NCI-H345 (cell line): ENCODE measurements at regions not wholly inside any gene's neighbourhood (a gene's known extent, or its start where the extent isn't known, plus 50 kb on each side); places are given as distances from the start of the nearest gene placed in this dataset.
A peak's percentile ranks its signal among the peaks of the same experiment; 100 is the strongest.

ENCODE experiments used
- DNase-seq: peaks from one replicate; lab custom pipeline; 2025; lab: John Stamatoyannopoulos, UW

GRCh38 chr5:6166698-6167394 is 211.5 kb downstream of the MED10 start:
- DNase-seq, result no peak

GRCh38 chr5:6163913-6164312 is 214.4 kb downstream of the MED10 start:
- no peak for DNase-seq

DNA sequence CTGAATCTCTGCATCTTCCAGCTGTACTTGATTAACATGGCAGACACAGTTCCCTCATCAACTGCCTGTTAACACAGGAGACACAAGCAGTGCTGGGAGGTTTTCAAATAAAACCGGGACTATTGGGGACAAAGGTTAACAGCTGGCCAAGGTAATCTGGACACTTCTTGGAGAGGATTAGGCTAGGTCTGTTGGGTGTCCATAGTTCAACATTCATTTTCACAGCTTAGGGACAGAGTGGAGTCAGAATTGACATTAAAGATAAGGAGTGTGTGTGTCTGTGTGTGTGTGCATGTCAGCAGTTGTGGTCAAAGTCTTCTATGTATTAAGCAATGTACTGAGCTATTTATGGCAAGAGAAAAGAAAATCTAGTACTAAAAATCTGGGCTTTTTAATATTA is 216.2 kb downstream of the MED10 start:
- DNase-seq, result no peak

DNA sequence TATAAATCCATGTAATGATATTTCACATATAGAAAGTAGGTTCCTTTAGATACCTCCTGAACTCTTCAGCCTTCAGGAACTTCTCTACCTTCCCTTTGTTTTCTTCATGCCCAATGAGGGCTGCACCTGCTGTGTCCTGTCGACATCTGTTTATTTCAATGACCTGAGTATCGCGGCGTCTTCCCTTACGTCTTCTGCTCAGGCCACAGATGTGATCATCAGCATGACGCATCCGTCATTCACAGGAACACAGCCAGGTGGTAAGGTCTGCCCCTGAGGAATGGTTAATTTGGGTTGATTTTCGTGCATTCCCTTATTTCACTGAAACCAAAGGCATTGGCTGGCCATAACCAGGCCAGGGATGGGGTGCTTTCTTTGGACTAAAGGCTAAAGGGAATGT is 217.1 kb downstream of the MED10 start:
- no peak for DNase-seq

GRCh38 chr5:6159832-6160430 is 218.4 kb downstream of the MED10 start:
- peak; percentile 37 for DNase-seq

DNA sequence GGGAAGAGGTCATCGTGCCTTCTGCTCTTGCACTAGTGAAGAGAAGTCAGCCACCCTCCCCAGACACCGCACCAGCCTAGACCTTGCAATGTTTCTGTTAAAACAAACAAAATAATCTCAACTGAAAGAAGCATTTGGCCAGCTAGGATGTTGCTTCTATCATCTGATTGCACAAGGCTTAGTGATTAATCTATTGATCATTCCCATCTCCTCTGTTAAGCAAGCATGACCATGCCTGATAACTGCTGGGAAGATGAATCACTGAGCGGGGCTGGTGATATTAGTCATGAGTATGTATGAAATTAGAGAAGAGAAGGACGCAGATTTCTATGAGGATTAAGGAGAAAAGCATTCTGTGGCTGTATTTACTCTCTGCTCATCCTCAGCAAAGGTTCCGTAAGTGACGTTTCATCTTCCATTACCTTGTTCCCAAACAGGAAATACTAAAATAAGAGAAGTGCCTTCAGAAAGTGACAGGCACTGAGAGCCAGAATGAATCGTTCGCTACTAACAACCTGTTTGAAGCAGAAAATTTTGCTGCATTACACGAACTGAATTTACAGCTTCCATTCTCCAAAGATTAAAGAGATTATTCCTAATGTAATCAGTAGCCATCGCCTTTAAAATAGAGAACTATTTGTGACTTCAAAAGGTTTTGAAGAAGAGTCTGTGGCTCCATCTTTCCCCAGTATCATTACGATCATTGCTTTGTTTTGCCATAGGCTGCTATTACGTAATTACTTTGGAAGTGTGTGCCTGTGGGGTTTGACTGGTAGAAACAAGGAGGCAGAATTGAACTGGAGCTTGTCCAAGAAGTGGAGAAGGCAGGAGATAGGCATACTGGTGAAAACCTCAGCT is 219.1 kb downstream of the MED10 start:
- DNase-seq, result peak; percentile 53

- no peak for DNase-seq
Observed at GRCh38 chr5:6154216-6154615, 224.1 kb downstream of the MED10 start.

DNA sequence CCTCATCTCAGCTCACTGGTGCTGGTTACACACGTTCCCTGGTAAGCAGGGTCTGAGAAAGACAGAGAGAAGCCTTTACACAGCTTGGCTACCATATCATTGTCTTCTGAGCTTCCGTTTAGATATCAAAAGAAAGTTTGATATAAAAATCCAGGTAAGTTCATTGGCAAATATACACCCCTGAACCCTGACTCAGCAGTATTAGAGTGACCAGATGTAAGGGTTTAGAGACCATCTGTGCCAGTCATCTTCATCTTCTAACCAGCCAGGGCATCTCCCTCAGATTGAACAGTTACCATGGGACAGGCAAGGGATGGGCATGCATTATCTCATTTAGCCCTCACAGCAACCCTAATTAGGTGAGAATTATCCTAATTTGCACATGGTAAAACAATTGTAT is 232.1 kb downstream of the MED10 start:
- no peak for DNase-seq

DNA sequence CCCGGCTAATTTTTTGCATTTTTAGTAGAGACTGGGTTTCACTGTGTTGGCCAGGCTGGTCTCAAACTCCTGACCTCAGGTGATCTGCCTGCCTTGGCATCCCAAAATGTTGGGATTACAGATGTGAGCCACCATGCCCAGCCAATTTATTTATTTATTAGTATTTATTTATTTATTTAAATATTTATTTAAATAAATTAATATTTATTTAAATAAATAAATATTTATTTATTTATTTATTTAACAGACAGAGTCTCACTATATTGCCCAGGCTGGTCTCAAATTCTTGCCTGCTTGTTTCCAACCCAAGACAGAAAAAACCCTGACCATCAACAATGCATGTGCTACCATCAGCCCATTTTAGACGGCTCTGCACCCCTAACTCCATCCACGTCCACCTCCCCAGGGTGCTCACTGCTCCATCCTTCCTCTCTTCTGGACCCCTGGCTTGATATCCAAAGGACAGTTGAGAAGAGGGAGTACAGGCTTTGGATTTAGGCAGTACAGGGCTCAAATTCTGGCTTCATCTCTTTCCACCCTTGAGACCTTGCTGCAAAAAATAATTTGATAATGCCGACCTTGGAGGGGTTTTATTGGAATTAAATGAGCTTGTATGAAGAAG is 232.6 kb downstream of the MED10 start:
- no peak for DNase-seq

GRCh38 chr5:6143523-6143922 is 234.8 kb downstream of the MED10 start:
- no peak for DNase-seq

DNA sequence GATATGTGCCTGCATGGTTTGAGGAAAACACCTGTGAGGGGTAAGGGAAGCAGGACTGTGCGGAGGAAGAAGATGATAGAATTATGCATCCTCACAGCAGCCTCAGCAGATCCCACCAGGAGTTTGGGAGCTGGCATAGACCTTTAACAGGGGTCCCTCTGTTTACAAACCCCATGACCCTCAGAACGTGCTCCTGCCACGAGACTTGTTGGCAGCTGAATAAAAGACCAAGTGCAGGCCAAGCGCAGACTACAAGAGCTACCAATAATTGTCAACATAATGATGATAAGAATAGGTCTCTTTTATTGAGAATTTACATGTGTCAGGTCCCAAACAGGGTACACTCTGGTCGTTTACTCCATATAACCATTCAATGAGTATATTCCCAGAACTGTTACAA is 236.0 kb downstream of the MED10 start:
- no peak for DNase-seq

- no peak for DNase-seq
Observed at GRCh38 chr5:6140219-6140618, 238.1 kb downstream of the MED10 start.

- DNase-seq, result no peak
Observed at GRCh38 chr5:6135977-6136376, 242.4 kb downstream of the MED10 start.

DNA sequence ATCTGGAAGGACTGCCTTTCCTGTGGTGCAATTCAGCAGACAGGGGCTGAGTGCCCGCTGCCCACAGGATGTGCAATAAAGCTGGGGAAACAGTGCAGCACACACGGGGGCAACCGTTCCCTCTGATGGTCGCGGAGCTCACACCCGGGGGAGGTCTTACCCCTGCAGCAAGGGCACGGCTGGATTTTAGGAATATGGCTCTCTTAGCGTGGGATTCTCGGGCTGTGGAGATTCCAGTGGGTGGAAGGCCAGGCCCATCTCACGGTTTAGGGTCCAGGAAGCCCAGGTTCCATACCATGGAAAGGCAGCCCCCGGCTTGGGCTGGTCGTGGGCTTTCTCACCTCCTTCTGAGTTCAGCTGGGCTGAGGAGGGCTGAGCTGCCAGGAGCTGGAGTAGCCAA is 244.1 kb downstream of the MED10 start:
- no peak for DNase-seq

DNA sequence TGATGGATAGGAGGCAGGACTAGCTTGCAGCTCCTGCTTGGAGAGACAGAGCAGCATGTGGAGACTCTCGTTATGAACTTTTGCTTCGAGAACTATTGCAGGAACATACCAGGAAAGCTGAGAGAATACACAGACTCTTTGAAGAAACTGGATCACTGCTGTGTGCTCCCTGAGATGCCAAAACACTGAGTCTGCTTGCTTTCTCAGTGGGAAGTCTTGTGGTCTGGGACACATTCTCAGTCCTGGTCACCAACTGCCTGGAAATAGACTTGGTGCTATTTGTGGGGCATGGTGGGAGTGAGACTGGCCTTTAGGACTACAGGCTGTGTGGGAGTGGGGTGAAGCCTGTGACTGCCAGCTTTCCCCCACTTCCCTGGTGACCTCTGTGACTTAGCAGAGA is 252.6 kb downstream of the MED10 start:
- no peak for DNase-seq

- DNase-seq, result no peak
Observed at GRCh38 chr5:6118691-6119090, 259.7 kb downstream of the MED10 start.

- DNase-seq, result no peak
Observed at GRCh38 chr5:6117212-6117611, 261.1 kb downstream of the MED10 start.

GRCh38 chr5:6115852-6116251 is 262.5 kb downstream of the MED10 start:
- no peak for DNase-seq

- DNase-seq, result no peak
Observed at GRCh38 chr5:6112538-6112937, 265.8 kb downstream of the MED10 start.

DNA sequence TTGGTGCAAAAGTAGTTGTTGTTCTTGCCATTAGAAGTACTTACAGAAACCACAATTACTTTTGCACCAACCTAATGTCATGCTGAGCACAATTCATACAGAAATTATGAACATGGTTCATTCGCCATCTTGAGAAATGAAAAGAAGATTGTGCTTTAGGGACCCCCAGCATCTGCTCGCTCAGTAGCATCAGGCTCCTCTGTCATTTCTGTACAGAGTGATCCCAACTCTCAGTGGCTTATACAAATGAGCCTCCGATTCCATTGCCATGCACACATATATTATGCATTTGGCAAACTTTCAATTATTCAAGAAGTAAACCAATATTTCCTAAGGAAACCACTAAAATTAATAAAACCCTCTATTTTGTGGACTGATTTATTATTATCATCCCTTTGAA is 266.2 kb downstream of the MED10 start:
- no peak for DNase-seq

- DNase-seq, result no peak
Observed at GRCh38 chr5:6111131-6111530, 267.2 kb downstream of the MED10 start.

- no peak for DNase-seq
Observed at GRCh38 chr5:6110441-6111005, 267.8 kb downstream of the MED10 start.
